K562 (cell line): ENCODE measurements at regions not wholly inside any gene's neighbourhood (a gene's known extent, or its start where the extent isn't known, plus 50 kb on each side); places are given as distances from the start of the nearest gene placed in this dataset.

ENCODE experiments used
- ATAC-seq: fragments of 200-7000 bp; cut with Tn5 transposase; 3 replicates; pipeline ENCODE4 v1.9.1; 2020; ENCODE audit warnings: moderate library complexity
- BruUV-seq: library from RNA; stranded (reverse); fragments of 400-500 nt; replicated peaks from 2 replicates; lab custom pipeline; 2021; lab: Mats Ljungman, UMichigan
- CTCF ChIA-PET: fragments of 300-600 bp; formaldehyde crosslinking; extraction: SDS; loops from one replicate; lab custom pipeline; 2021; ENCODE audit warnings: low intra/inter-chr PET ratio; lab: Yijun Ruan, JAX
- POLR2A ChIA-PET: fragments of 300-600, 350-650 bp; sonication (Branson Sonifier 250); formaldehyde crosslinking; extraction: SDS; loops from one replicate; lab custom pipeline; 2021; ENCODE audit warnings: antibody characterized with exemption, inconsistent platforms; lab: Yijun Ruan, JAX
- DNase-seq, 4 experiments: peaks; one replicate each; pipeline versions ENCODE4 v3.0.0 to v3.0.0-alpha.2; 2011 to 2018; ENCODE audit warnings: low spot score in 3 of 4, mixed read lengths in 3 of 4; ENCODE audit errors: extremely low read depth in 1 of 4
- FAIRE-seq: peaks from 2 replicates; lab custom pipeline; 2011; peaks lifted over from hg19 to GRCh38; lab: Jason Lieb, UNC
- H2AFZ ChIP-seq: 2 replicates; pipeline ENCODE4 v1.6.0; 2011; ENCODE audit warnings: low read depth, low read length, control low read depth, inconsistent platforms
- H3K27ac ChIP-seq: fragments of 200-600 bp; 3 replicates; pipeline ENCODE4 v1.8.0; 2011; ENCODE audit warnings: low read depth, mild to moderate bottlenecking, control low read depth, inconsistent platforms, low read length, moderate library complexity, mixed read lengths; ENCODE audit errors: extremely low read depth
- H3K27me3 ChIP-seq, 2 experiments: fragments of 300-600 bp in 1 of 2; 2 replicates in 1 of 2; 3 replicates in 1 of 2; pipeline versions ENCODE4 v1.6.0 to v1.8.0; 2011; ENCODE audit warnings: inconsistent platforms in 2 of 2, low read length in 2 of 2, mild to moderate bottlenecking in 1 of 2, mixed read lengths in 1 of 2, moderate library complexity in 1 of 2; ENCODE audit not compliant: control insufficient read depth in 2 of 2, insufficient read depth in 2 of 2
- H3K36me3 ChIP-seq: fragments of 300-600 bp; 3 replicates; pipeline ENCODE4 v1.8.0; 2011; ENCODE audit warnings: mild to moderate bottlenecking, low read length, inconsistent platforms; ENCODE audit not compliant: control insufficient read depth, insufficient read depth
- H3K4me1 ChIP-seq, 2 experiments: fragments of 200-600 bp in 1 of 2; replicated peaks in 1 of 2; 2 replicates in 1 of 2; 3 replicates in 1 of 2; pipeline versions ENCODE4 v1.5.1 to v1.8.0; 2011; ENCODE audit warnings: inconsistent platforms in 2 of 2, low read length in 2 of 2, mild to moderate bottlenecking in 1 of 2, mixed read lengths in 1 of 2, moderate library complexity in 1 of 2; ENCODE audit not compliant: control insufficient read depth in 2 of 2, insufficient read depth in 2 of 2
- H3K4me2 ChIP-seq: 2 replicates; pipeline ENCODE4 v1.6.1; 2011; ENCODE audit warnings: low read length, control low read depth, inconsistent platforms, mixed read lengths; ENCODE audit not compliant: insufficient read depth
- H3K4me3 ChIP-seq: fragments of 200-600 bp; sonication (generic), shearing (Covaris generic); 2 replicates; pipeline ENCODE4 v1.5.1; 2016; ENCODE audit warnings: control low read depth, inconsistent platforms
- H3K79me2 ChIP-seq: fragments of 200-600 bp; 3 replicates; pipeline ENCODE4 v1.8.0; 2011; ENCODE audit warnings: low read length, inconsistent platforms; ENCODE audit not compliant: control insufficient read depth, insufficient read depth
- H3K9ac ChIP-seq, 2 experiments: 2 replicates each; pipeline versions ENCODE4 v1.6.0 to v1.6.1; 2011; ENCODE audit warnings: low read depth in 2 of 2, low read length in 2 of 2, control low read depth in 1 of 2, inconsistent platforms in 1 of 2, mild to moderate bottlenecking in 1 of 2, mixed read lengths in 1 of 2; ENCODE audit not compliant: insufficient read depth in 1 of 2
- H3K9me1 ChIP-seq: one replicate; pipeline ENCODE4 v1.6.0; 2011; ENCODE audit warnings: inconsistent platforms, mild to moderate bottlenecking, low read length, moderate library complexity; ENCODE audit not compliant: control insufficient read depth, insufficient read depth
- H3K9me3 ChIP-seq: replicated peaks from 2 replicates; pipeline ENCODE4 v1.5.1; 2011; ENCODE audit warnings: low read depth, low read length, inconsistent platforms; ENCODE audit not compliant: control insufficient read depth, insufficient read depth
- H4K20me1 ChIP-seq: replicated peaks from 2 replicates; pipeline ENCODE4 v1.6.1; 2011; ENCODE audit warnings: low read length, inconsistent platforms, mixed read lengths; ENCODE audit not compliant: control insufficient read depth, insufficient read depth
- CBFA2T2 ChIP-seq: fragments of 450-650 bp; conservative IDR thresholded peaks from 2 replicates; pipeline ENCODE4 v1.6.1; 2017; ENCODE audit warnings: mild to moderate bottlenecking
- CBFA2T3 ChIP-seq: fragments of 450-650 bp; IDR thresholded peaks from 2 replicates; pipeline ENCODE4 v1.6.1; 2017
- NRF1 ChIP-seq, 2 experiments: fragments of 450-650 bp; IDR thresholded peaks in 1 of 2; conservative IDR thresholded peaks in 1 of 2; 2 replicates each; pipeline ENCODE4 v1.6.1; 2014; ENCODE audit warnings: mild to moderate bottlenecking in 2 of 2
- TCF3 ChIP-seq: sonication (generic); formaldehyde crosslinking; IDR thresholded peaks from 2 replicates; pipeline ENCODE4 v1.4.0; 2020; ENCODE audit warnings: mild to moderate bottlenecking, missing genetic modification reagents
- ZNF324 ChIP-seq: fragments of 250-450 bp; sonication (Bioruptor Pico); IDR thresholded peaks from 2 replicates; pipeline ENCODE4 v1.4.0; 2020; ENCODE audit warnings: mild to moderate bottlenecking
- whole genome bisulfite sequencing: fragments of 100-300 bp; shearing (Covaris generic); methylation state at CpG from one replicate; pipeline ENCODE4 v1.1.6; 2016; ENCODE audit warnings: low coverage, mixed read lengths; ENCODE audit not compliant: insufficient coverage; ENCODE audit errors: missing lambda C conversion rate; 5-methylcytosine and 5-hydroxymethylcytosine counted together
- in situ Hi-C: fragments of 300-500 bp; cut with MboI; formaldehyde crosslinking; loops from 4 replicates; pipeline ENCODE4 v1.15.0; 2018; ENCODE audit warnings: inconsistent platforms, mixed read lengths
- intact Hi-C: fragments of 100-400 bp; cut with micrococcal nuclease; formaldehyde crosslinking; loops from 2 replicates; pipeline ENCODE4 v1.14.2; 2022
- TF ChIP-seq, protein P1 (sequence below): sonication (generic); formaldehyde crosslinking; IDR thresholded peaks from 2 replicates; pipeline ENCODE4 v1.8.1; 2023; ENCODE audit warnings: mild to moderate bottlenecking, missing genetic modification reagents, moderate library complexity
- TF ChIP-seq, protein P2 (sequence below): sonication (generic); formaldehyde crosslinking; IDR thresholded peaks from 2 replicates; pipeline ENCODE4 v1.8.0; 2023; ENCODE audit warnings: missing genetic modification reagents, mild to moderate bottlenecking, borderline replicate concordance

DNA sequence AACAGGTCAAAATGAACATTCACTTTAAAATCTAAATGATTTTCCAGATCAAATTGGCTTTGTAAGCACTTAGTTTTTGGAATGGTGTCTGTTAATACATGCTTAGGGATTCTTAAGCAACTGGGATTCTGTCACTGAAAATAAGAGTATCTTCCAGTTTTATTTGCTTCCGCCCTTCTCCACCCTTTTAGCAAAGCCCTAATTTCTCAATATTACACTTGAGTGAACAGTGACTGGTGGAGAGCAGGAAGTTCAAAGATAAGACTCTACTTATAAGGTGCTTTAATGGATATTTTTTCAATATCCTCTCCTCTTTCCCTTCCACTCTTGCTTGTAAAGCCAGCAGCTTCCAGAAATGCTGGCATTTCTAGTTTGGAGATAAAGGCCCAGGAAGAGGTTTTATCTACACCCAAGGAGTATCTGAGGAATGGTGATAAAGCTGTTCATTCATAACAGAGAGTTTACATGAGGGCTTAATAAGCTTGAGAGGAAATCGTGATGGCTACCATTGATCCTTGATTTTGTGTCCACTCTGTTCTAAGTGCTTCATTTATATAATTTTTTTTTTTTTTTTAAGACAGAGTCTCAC is 265.9 kb upstream of the PRICKLE1 start:
- WGBS = 3% methylated on average over 2 of the region's 2 CpGs
- Histone ChIP-seq H3K27ac (no peak overlapping the region), H2AFZ (no peak overlapping the region), H3K9me3 (no peaks in the 10 kb centered on the region), H4K20me1 (no peaks in the 10 kb centered on the region), H3K79me2 (no peaks in the 10 kb centered on the region), H3K4me2 (no peak overlapping the region), H3K27me3 (no peaks in the 10 kb centered on the region), H3K4me3 (no peak overlapping the region), H3K4me1 (no peaks in the 10 kb centered on the region), H3K36me3 (no peaks in the 10 kb centered on the region), H3K9me1 (no peaks in the 10 kb centered on the region), H3K9ac (no peak overlapping the region)
- FAIRE-seq (no peak), ATAC-seq (no peak), DNase-seq (peak in 1 of 4 experiments; percentile 0)
- TF ChIP-seq CBFA2T3 = peak; percentile 22; the same call in 1 of the 2 replicates
- TF ChIP-seq ZNF324 (CRISPR knock-in tag) = no peak
- TF ChIP-seq NRF1 (conservative IDR thresholded peaks at IDR 0.05 in 1 of 2, IDR thresholded peaks at IDR 0.05 in 1 of 2) = no peak
- peak; percentile 48 for TF ChIP-seq TCF3
- TF ChIP-seq, protein P1, sequence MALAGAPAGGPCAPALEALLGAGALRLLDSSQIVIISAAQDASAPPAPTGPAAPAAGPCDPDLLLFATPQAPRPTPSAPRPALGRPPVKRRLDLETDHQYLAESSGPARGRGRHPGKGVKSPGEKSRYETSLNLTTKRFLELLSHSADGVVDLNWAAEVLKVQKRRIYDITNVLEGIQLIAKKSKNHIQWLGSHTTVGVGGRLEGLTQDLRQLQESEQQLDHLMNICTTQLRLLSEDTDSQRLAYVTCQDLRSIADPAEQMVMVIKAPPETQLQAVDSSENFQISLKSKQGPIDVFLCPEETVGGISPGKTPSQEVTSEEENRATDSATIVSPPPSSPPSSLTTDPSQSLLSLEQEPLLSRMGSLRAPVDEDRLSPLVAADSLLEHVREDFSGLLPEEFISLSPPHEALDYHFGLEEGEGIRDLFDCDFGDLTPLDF (CRISPR knock-in tag) = no peak
- TF ChIP-seq, protein P2, sequence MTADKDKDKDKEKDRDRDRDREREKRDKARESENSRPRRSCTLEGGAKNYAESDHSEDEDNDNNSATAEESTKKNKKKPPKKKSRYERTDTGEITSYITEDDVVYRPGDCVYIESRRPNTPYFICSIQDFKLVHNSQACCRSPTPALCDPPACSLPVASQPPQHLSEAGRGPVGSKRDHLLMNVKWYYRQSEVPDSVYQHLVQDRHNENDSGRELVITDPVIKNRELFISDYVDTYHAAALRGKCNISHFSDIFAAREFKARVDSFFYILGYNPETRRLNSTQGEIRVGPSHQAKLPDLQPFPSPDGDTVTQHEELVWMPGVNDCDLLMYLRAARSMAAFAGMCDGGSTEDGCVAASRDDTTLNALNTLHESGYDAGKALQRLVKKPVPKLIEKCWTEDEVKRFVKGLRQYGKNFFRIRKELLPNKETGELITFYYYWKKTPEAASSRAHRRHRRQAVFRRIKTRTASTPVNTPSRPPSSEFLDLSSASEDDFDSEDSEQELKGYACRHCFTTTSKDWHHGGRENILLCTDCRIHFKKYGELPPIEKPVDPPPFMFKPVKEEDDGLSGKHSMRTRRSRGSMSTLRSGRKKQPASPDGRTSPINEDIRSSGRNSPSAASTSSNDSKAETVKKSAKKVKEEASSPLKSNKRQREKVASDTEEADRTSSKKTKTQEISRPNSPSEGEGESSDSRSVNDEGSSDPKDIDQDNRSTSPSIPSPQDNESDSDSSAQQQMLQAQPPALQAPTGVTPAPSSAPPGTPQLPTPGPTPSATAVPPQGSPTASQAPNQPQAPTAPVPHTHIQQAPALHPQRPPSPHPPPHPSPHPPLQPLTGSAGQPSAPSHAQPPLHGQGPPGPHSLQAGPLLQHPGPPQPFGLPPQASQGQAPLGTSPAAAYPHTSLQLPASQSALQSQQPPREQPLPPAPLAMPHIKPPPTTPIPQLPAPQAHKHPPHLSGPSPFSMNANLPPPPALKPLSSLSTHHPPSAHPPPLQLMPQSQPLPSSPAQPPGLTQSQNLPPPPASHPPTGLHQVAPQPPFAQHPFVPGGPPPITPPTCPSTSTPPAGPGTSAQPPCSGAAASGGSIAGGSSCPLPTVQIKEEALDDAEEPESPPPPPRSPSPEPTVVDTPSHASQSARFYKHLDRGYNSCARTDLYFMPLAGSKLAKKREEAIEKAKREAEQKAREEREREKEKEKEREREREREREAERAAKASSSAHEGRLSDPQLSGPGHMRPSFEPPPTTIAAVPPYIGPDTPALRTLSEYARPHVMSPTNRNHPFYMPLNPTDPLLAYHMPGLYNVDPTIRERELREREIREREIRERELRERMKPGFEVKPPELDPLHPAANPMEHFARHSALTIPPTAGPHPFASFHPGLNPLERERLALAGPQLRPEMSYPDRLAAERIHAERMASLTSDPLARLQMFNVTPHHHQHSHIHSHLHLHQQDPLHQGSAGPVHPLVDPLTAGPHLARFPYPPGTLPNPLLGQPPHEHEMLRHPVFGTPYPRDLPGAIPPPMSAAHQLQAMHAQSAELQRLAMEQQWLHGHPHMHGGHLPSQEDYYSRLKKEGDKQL (CRISPR knock-in tag) = no peak
- TF ChIP-seq CBFA2T2 = peak; percentile 17; the same call in 1 of the 2 replicates
- ChIA-PET POLR2A (no interaction called here), CTCF (no interaction called here)
- in situ Hi-C loops = no loop called here
- intact Hi-C loops = no loop called here
- BruUV-seq = no TSS peak
